Choroid plexus epithelial cell (primary cell): ENCODE measurements at regions not wholly inside any gene's neighbourhood (a gene's known extent, or its start where the extent isn't known, plus 50 kb on each side); places are given as distances from the start of the nearest gene placed in this dataset.
A peak's percentile ranks its signal among the peaks of the same experiment; 100 is the strongest.

Experiments
- DNase-seq: peaks from one replicate; pipeline ENCODE4 v3.0.0-alpha.2; 2010; ENCODE audit warnings: low read depth
- H3K4me3 ChIP-seq: 2 replicates; pipeline ENCODE4 v1.5.1; 2011; ENCODE audit warnings: low read depth, mild to moderate bottlenecking, control low read depth, low read length, moderate library complexity
- CTCF ChIP-seq: conservative IDR thresholded peaks from 2 replicates; pipeline ENCODE4 v1.5.1; 2011; ENCODE audit warnings: low read depth, mild to moderate bottlenecking, control low read depth, inconsistent platforms, low read length, moderate library complexity

GRCh38 chr16:73248316-73248715 is 200.4 kb upstream of the ZFHX3 start:
- no peak for DNase-seq
- no peak overlapping the region for H3K4me3 ChIP-seq
- TF ChIP-seq CTCF = no peak

DNA sequence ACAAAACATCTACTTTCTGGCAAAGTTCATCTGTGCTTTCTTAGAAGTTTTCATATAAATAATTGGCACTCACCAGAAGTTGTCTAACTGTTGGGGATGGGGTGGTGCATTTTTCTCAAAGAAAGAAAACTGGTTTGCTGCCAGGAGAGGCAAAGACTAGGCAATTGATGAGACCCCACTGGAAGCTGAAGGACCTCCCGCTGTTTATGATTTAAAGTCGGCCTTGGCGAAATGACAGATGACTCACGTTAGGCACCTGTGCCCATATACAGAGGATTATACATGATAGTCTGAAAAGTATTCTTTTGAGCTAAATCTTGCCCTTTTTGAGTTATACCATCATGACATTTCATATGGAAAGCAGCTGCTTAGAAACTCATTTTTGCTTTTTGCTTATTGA is 193.0 kb upstream of the ZFHX3 start:
- DNase-seq = no peak
- no peak overlapping the region for H3K4me3 ChIP-seq
- TF ChIP-seq CTCF = no peak

- DNase-seq = no peak
- no peak for TF ChIP-seq CTCF
- no peak overlapping the region for H3K4me3 ChIP-seq
These were observed 189.7 kb upstream of the ZFHX3 start for GRCh38 chr16:73237601-73238000.

DNA sequence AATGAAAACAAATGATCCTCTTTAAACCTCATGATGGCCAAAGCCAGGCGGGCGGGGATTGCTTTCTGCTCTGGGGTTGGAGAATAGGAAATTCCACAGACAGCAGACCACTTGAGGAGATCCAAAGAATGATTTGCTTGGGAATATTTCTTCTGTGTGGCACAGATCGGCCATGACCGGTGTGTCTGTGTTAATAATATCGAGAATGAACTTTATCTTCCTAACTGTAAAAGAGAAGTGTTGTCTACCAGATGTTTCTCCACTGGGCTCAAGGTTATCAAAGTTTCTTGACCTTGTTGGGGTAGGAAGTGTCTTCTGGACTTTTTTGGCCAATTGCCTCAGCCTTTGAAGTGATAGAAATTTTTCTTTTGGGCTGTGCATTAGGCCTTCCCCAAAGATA is 186.6 kb upstream of the ZFHX3 start:
- no peak overlapping the region for H3K4me3 ChIP-seq
- no peak for TF ChIP-seq CTCF
- DNase-seq = no peak

GRCh38 chr16:73233846-73234424 is 186.0 kb upstream of the ZFHX3 start:
- H3K4me3 ChIP-seq = no peak overlapping the region
- DNase-seq = no peak
- no peak for TF ChIP-seq CTCF

DNA sequence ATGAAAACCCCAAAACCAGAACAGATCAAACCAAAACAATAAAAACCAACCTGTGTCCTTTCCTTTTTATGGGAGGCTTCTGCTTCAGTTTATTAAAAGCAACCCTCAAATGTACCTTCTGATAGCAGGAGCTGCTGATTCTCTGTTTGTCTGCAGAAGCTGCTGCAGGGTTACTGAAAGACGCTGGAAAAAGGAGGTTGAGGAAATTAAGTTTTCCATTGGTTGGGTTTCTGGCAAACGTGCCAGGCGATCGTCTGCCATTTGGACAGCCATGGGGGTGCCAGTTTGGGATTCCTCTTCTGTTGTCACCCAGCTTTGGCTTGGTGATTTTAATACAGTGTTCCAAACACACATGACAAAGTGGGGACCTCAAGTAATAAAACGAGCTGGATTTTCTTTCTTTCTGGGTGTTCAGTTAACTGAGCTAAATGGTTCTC is 185.4 kb upstream of the ZFHX3 start:
- DNase-seq = no peak
- H3K4me3 ChIP-seq = no peak overlapping the region
- no peak for TF ChIP-seq CTCF

- peak overlapping the region; percentile 33 for H3K4me3 ChIP-seq
- DNase-seq = peak; percentile 94
- no peak for TF ChIP-seq CTCF
These were observed 184.8 kb upstream of the ZFHX3 start for GRCh38 chr16:73232555-73233328.
